ENCODE measurements at regions not wholly inside any gene's neighbourhood (a gene's known extent, or its start where the extent isn't known, plus 50 kb on each side); places are given as distances from the start of the nearest gene placed in this dataset.

DNA sequence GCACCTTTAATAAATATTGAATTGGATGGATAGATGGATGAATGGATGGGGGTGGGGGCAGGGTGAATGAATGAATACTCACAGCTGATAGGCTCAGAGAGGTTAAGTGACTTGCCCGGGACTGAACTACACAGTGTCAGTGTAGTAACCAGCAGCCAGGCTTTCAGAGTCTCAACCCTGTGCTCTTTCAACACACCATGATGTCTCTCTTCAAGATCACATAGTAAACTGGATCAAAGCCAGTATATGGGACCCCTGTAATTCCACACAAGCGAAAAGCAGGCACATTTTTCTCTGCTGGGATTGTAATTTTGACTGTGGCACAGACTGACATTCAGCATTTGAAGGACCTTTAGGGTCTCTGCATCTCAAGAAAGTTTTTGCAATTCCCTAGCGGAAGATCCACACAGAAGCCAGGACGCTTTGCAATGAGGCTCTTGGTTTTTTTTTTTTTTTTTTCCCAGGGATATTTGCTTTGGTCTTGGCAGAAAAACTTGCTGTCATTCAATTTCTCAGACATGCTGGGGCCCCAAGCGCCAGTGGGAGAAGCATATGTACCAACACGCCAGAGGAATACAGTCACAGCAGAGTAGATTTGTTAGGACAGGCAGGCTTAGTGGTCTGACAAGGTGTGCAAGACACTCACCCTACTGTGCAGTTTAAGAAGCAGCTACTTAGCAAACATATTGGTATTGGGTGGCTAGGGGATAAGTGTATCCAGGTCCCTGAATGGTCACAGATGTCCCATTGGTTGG is 213.1 kb upstream of the CAMK1G start:
- DNase-seq (ENCODE audit: low read depth in 2 of 2): no peak

DNA sequence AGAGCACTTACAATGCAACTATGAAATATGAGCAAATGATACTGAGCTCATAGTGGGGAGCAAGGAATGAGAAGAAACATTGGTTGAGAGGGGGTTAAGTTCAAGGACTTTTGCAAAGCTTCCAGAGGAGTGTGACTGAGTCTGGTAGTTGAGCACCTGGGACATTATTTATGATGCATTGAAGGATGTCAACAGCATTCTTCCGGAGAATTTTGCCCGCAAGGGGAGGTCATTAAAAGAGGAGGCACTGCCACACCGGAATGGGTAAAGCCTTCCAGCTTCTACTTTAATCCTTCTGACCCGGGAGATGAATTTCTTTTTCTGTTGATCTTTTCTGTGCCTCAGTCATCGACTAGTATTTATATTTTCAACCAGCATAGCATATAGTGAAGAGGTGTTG is 208.4 kb upstream of the CAMK1G start:
- no peak for DNase-seq (ENCODE audit: low read depth in 2 of 2)

DNA sequence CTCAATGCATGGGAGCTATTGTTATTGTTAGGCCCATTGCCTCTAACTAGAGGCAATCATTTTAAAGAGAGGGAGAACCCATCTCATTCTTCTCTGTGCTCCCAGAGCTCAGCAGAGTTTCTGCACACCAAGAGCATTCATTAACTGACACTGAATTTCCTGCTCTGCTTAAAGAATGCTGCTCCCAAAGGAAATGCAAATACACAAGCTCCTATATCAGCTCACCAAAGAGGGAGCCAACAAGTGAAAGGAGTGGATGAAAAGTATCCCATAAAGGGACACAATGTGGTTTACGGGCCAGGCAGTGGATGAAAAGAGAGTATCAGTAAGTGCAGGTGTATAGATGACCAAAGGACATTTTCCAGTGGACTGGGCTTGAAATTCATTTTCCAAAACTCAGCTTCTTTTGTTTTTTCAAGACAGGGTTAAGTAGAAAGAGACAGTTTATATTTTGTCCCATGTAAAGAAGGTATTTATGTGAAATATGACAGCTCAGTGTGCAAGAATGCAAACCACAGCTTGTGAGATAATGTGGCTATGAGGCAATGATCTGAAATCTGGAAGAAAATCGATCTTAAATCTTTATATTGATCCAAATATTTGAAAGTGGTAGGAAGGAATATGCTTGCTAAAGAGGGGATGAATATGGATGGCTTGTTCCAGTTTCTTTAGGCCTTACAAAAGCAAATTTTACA is 207.7 kb upstream of the CAMK1G start:
- no peak for DNase-seq (ENCODE audit: low read depth in 2 of 2)

DNA sequence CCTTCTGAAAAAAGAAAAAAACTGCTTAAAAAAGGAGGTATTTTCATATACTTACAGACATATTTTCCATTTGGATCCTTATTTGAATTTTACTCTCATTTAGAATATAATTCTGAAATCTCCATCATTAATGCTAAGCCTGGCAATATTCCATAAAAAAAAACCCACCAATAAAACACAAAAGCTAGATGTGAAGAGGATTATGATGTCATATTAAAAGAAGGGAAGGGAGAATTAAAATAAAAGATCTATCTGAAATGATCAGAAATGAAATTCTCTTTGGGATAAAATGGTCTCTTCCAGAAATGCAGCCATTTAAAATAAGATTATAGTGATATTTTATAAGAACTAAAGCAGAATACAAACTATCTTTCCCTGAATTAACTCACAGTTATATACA is 206.7 kb upstream of the CAMK1G start:
- DNase-seq (ENCODE audit: low read depth in 2 of 2): no peak

DNA sequence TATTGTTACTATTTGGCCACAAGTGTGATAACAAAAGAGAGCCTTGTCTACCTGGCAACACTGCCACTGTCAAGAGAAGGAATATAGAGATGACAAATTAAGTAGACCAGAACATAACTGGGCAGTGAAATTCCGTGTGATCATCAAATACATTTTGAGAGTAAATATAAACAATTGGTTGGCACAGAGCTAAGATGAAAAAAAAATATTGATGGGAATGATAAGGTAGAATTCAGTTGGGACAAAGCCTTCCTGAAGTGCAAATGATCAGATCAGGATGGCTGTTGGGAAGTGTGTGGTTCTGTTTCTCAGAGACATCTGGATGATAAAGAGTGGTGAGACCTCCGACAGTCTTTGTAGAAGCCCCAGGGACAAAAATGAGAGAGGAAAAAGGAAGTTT is 205.5 kb upstream of the CAMK1G start:
- no peak for DNase-seq (ENCODE audit: low read depth in 2 of 2)

DNA sequence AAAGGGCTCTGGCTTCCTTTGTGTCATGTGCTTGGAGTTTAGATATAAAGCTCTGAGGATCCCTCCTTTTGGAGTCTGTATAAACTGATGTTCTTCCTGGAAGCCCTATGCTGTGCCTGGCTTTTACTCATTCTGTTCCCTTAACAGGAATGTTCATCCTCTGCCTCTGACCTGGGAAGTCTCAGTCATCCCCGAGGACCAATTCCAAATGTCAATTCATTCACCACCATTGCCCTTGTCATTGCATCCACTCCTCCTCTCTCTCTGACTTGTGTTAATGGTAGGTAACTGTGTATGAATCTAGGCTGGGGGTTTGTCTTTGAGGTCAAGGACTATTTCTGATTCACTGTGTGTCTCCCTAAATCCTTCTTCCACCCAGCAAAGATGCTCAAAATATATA is 204.2 kb upstream of the CAMK1G start:
- DNase-seq (ENCODE audit: low read depth in 2 of 2): no peak

DNA sequence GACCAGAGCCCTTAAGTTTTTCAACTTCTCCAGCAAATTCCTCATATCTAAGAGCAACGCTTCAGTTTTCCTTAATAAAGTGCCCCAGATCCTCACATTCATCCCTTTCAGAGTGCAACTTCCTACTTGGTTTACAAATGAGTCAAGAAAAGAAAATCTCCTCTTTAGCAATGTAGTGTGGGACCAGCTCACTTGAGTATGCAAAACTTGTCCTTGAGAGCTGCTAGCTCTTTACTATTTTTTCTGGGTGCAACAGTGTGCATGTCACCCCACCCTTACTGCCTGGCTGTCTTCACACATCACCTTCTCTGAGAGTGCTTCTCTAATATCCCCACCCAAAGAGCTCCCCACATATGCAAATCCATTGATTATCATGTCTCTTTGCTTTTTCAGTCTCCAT is 203.1 kb upstream of the CAMK1G start:
- no peak for DNase-seq (ENCODE audit: low read depth in 2 of 2)

DNA sequence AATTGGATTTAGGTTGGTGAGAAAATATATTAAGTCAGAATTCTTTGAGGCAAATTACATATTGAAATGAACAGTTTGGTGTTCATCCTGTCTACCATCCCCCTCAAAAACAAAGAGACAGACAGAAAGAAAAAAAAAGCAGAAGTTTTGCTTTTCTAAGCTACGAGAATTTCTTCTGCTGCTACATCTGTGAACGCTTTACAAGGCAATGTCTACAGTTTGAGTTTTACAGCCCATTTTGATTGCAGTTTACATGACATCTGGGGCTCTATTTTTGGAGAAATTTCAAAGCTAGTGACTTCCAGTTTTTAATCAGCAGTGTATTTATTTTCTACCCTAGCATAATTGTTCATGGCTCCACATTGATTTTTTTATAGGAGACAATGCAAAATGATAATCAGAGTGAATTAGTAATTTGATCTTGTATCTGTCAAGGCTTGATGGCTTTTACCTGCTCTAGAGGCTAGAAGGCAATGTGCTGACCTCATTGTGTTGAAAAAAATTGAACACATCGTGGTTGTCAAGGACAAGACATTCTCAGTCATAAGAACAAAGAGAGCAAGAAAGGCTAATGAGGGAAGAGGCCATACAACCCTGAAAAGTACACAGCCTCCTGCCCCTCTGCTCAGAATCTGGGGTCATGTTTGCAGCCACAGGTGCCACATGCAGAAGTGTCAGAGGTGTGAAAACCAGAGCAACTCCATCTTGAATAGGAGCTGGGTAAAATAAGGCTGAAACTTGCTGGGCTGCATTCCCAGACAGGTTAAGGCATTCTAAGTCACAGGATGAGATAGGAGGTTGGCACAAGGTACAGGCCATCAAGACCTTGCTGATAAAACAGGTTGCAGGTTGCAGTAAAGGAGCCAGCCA is 201.0 kb upstream of the CAMK1G start:
- DNase-seq (ENCODE audit: low read depth in 2 of 2): no peak

DNA sequence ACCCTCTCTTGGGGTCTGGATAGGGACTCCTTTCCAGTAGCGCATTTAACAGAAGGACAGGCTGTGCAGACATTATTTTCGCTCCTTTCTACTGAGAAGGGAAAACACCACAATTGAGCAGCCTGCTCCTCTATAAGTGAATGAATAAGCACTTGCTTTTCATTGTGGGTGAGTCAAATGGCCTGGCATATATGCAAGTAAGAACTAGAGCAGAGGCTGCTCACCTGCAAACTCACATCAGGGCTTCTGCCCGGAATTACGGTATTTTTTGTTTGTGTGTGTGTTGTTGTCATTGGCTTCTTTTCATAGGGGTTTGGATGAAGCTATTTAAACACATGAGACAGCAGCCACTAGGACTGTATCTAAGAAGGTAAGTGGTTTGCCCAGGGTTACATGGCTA is 200.1 kb upstream of the CAMK1G start:
- DNase-seq (ENCODE audit: low read depth in 2 of 2): no peak

DNA sequence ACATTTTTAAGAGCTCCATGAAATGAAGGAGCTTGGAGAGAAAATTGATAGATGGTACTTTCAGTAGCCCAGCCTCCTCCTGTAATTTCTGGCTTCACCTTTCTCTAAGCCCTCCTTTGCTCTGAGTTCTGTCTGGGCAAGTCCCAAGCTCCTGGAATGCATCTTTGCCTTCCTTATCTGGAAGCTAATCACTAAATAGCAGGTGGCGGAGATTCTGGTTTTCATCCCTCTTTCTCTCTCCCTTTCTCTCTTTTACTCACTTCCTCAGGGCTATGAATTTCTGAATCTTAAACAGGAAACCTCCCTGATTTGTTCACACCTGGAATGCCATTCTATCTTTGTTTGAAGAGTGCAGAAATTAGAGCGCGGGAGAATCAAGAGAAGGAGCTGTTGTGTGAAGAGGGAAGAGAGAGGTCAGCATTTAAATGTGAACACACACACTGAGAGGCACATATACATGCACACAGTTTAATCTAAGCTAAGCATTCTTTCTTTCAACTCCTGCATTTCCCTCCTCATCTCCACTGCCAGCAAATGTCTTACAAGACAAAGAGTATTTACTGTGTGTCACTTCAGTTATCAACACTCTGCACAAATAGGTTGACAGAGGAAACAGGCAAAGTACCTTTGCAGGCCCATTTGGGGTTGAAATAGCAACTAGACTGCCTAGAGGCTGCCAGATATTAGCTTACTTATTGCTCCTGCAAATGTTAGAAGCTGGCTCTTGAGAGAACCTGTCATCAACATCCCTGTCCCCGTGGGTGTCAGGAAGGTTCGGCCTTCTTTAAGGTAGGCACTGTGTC is 199.4 kb upstream of the CAMK1G start:
- no peak for DNase-seq (ENCODE audit: low read depth in 2 of 2)

DNA sequence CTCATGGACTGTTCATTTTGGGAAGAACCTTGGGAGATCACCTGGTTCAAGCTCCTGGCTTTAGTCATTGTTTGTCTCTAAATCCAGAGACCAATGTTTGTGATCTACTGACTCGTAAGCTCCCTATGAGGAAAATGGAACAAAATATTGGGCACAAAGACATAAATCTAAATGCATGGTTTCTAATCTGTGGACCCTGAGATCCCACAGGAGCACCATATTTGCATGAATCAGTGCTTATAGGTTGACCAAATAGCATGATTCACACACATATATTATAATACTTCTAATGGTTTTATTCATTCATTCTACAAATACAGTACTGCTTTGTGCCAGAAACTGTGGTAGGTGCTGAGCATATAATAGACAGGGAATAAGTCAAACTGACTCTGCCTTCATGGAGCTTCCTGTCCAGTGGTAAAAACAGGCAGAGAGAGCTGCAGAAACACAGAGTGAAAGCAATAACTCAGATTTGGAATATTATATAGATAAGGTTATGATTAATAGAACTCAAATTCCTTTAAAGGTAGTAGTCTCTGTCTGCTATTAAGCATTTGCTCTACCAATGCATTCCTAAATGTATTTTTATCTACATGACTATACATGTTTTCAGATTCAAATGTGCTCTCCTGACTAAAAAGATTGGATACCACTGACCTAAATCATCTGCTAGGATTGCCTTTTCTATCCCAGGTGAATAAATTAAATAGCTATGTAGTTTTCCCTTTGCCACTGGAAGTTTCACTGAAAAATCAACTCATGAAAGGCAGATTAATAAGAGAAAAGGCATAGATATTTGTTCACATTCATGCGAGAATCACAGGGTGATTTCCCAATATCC is 198.6 kb upstream of the CAMK1G start:
- no peak for DNase-seq (ENCODE audit: low read depth in 2 of 2)

DNA sequence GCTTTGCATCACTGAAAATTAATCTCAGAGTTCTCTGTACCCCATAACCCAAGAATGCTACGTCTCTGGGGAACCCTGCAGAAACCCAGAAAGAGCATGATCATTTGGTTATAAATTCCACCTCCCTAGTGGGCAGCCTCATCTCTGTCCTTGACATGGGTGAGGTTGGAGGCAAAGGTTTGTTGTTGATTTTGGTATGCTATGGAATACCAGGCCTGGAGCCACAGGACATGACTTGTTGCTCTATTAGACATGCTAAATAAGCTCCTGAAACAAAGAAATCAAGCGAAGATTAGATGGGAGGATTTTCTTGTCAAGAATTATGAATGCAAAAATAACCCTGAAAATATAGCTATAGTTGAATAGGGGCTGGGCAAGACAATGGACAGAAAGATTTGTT is 197.4 kb upstream of the CAMK1G start:
- no peak for DNase-seq (ENCODE audit: low read depth in 2 of 2)

DNA sequence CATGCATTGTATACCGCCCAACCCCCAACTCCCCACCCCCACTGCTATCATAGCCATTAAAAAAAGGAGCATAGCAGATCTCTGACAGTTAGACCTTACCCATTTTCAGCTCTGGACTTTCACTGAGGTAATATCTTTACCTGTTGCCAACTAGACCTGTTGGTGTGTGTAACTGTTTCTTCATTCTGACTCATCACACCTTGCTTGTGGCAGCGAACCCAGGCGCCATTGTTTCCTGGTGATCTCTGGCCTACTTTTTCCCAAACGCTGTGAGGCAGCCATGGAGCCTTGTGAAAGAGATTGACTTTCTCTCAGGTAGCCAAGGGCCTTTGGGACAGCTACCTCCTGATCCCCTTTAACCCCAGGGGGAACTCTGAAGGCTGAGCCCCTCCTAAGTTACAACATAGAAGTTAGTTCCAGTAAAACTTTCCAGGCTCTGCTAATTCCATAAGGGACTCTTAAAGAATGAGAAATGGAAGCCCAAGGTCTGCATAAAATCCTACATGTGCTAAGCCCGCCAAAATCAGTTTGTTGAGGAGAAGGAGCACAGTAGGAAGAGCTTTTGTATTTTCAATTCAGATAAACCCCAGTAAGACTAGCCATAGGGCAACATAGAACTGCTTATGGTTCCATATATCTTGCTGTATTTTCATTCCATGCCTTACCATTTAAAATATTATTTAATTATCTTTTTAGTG is 196.1 kb upstream of the CAMK1G start:
- DNase-seq (ENCODE audit: low read depth in 2 of 2): no peak

DNA sequence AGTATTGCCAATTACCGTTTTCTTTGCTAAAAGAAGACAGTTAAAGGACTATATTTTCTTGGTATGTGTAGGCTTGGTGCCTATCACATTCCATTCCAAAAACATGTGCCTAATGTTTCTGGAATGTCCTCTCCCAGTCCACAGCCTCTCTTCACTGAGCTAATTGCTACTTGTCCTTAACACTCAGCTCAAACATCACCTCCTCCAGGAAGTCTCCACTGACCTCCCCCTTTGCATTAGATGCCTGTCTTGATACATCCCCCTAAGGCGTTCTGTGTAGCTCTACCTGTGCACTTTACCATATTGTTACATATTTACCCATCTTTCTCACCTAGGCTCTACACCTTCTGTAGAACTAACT is 195.6 kb upstream of the CAMK1G start:
- no peak for DNase-seq (ENCODE audit: low read depth in 2 of 2)

DNA sequence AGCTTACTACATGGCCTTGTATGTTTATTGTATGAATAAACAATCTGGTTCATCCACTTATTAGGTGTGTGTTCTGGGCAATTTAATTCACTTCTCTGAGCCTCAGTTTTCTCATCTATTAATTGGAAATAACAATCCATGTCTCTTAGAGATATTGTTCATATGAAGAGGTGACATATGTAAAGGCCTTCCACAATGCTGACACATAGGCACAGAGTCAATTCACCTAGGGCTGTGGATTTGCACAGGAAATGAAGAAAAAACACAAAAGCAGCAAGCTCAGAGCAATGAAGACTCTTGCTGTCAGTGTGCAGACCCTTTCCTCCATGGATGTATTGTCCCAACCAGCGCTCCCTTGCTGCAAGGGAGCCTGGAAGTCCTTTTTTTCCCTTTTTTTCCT is 195.2 kb upstream of the CAMK1G start:
- no peak for DNase-seq (ENCODE audit: low read depth in 2 of 2)

DNA sequence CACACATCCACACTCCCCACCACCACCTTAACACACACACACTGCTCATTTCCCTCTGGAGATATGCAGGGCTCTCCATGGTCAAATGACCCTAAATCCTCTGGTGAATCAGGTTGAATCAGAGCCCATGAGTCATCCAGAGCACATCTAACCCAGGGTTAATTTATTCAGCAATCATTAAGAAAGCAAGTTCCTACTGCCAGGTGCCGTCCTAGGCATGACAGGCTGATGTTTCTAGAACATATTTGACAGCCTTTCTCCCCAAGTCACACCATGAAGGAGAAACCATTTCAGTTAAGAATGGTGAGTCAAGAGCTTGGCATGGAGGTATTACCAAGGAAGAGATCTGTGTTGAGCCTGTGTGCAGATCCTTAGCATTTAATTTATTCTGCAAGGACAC is 194.3 kb upstream of the CAMK1G start:
- DNase-seq (ENCODE audit: low read depth in 2 of 2): no peak

DNA sequence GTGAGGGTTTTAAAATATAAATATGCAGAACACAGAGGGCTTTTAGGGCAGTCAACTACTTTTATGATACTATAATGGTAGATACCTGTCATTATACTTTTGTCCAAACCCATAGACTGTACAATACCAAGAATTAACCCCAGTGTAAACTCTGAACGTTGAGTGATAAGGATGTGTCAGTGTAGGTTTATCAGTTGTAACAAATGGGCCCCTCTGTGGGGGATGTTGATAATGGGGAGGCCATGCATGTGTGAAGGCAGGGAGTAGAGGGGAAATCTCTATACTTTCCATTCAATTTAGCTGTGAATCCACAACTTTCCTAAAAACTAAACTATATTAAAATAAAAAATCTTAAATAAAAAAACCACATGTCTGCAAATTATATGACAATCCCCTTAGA is 193.5 kb upstream of the CAMK1G start:
- DNase-seq (ENCODE audit: low read depth in 2 of 2): no peak

DNA sequence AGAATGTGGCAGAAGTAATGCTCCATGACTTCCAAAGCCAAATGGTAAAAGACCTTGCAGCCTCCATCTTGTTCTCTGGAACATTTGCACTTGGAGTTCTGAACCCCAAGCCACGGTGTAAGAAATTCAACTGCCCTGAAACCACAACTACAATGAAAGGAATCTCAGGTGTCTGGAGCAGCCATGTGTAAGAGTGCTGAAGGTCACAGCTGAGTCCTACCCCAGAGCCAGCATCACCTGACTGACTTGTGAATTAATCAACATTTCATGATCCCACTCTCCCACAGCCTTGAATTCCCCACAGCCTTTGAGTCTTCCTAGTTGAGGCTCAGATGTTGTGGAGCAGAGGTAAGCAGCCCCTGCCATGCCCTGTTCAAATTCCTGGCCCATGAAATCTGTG is 192.8 kb upstream of the CAMK1G start:
- no peak for DNase-seq (ENCODE audit: low read depth in 2 of 2)

DNA sequence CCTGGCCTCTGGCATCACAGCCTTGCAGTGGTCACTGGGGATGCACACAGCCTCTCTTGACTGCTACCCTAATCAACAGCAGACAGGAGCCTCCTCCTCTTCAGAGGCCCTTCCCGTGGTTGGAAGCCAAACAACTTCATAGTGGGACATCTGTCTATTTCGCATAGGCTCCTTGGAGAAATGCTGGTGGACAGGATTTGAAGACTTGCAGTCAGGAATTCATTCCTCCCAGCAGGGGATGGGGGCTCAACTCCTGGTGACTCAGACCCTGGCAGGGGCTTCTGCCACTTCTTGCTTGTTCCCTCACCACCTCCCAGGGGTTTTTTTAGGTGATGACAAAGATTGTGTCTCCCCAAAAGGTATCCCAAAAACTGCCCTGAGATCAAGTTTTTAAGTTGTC is 191.7 kb upstream of the CAMK1G start:
- no peak for DNase-seq (ENCODE audit: low read depth in 2 of 2)

DNA sequence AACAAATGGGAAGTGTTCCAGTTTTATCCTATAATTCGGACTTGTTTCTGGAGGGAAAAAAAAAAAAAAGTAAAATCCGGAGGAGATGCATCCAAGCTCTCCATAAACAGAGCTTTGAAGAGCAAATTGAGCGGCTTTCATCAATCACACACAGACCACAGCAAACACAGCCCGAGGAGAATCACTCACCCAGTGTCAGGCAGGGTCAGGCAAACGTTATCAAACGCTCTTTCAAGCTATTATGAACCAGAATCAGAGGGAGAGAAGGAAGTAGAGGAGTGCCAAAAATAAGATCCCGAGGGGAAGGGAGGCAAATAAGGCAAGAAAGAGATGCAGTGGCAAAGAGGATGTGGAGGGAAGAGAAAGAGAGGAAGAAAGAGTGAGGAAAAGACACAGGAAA is 188.3 kb upstream of the CAMK1G start:
- DNase-seq (ENCODE audit: low read depth in 2 of 2): no peak
